GM23248 (cell line): ENCODE measurements at regions not wholly inside any gene's neighbourhood (a gene's known extent, or its start where the extent isn't known, plus 50 kb on each side); places are given as distances from the start of the nearest gene placed in this dataset.

Experiments used
- EZH2 ChIP-seq: fragments of 200-600 bp; sonication (generic); IDR thresholded peaks from 2 replicates; pipeline ENCODE4 v1.6.1; 2018; ENCODE audit warnings: antibody characterized with exemption, mild to moderate bottlenecking; ENCODE audit not compliant: insufficient read depth, poor library complexity, severe bottlenecking
- EZH2phosphoT487 ChIP-seq: fragments of 200-600 bp; sonication (generic); IDR thresholded peaks from 2 replicates; pipeline ENCODE4 v1.6.1; 2018; ENCODE audit warnings: antibody characterized with exemption, moderate library complexity, mild to moderate bottlenecking, low read depth; ENCODE audit not compliant: insufficient read depth

DNA sequence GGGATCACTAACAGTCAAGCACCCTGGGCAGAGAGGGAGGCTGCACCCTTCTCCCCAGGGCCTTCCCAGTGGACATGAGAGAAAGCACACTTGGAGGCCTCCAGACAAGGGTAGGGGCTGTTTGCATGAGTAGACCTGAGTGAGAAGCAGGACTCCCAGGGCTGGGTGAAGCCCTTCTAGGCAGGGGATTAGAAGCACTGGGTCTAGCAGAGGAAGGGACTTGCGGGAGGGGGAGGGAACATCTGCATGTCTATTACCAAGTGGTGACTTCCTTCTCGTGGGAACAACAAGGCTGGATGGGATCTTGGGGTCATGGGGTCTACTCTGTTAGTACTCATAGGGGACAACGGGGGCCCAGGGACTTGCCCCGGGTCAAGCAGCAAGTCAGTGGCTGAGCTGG is 67.8 kb downstream of the EMX2 start:
- no peak for TF ChIP-seq EZH2phosphoT487
- TF ChIP-seq EZH2: no peak
